Activated CD4-positive, CD25-positive, alpha-beta regulatory T cell (primary cell): ENCODE measurements at regions not wholly inside any gene's neighbourhood (a gene's known extent, or its start where the extent isn't known, plus 50 kb on each side); places are given as distances from the start of the nearest gene placed in this dataset.
A peak's percentile ranks its signal among the peaks of the same experiment; 100 is the strongest.

ENCODE experiments used
- DNase-seq, 4 experiments: peaks; one replicate each; lab custom pipeline; 2025; lab: John Stamatoyannopoulos, UW

DNA sequence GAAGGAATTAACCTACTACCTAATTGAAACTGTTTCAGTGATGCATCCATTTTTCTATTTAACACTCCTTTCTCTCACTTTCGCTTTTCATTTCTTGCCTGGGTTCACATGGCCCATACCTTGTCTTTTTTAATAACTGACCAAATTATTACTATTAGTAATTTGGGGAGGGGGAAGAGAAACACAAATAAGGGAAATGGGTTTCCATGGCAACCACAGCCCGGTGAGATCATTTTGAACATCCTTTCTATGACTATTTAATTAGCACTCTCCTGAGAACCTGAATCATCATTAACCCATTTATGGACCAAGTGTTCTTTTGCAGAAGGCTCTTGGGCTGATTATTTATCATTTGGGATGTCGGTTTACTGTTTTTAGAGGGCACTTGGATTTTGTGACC lies 628.2 kb upstream of the SALL1 start:
- no peak for DNase-seq

DNA sequence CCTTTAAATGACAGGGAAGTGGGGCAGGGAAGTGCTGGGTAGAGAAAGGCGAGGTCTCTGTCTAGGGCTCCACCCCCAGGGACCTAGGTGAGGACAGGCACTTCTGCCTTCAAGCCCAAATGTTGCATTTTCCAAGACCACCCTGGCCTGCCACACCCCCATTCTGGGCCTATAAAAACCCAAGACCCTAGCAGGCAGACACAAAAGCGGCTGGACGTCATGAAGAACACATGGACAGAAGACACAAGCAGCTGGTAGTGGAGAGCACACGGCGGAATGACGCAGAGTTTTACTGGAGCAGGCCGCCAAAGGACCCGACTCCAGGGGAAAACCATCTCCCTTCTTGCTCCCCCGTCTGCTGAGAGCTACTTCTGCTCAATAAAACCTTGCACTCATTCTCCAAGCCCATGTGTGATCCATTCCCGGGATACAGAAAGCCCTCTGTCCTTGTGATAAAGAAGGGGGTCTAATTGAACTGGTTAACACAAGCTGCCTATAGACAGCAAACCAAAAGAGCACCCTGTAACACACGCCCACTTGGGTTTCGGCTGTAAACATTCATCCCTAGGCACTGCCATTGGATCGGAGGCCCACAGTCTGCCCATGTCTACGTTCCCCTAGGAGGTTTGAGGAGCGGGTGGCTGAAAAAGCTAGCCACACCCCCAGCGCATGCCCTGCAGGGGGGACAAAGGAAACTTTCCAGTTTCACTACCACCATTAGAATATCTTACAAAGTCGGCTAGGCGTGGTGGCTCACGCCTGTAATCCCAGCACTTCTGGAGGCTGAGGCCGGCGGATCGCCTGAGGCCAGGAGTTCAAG lies 622.2 kb upstream of the SALL1 start:
- no peak for DNase-seq

DNA sequence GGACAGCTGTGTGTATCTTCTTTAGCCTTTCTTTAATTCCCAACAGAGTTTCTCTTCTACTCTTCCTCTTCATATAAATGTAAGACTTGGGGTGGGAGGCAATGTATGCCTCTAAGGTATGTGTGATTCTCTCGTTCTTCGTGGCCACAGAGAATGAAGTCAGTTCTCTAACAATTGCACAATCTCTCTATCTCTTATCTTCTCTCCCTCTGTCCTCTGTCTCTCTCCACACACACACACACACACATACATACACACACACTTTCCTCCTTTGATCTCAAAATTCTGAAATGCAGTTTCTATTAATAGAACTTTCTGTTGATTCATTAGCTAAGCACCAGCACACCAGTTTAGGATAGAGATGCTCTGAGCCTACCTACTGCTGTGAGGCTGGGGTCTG lies 615.7 kb upstream of the SALL1 start:
- no peak for DNase-seq

DNA sequence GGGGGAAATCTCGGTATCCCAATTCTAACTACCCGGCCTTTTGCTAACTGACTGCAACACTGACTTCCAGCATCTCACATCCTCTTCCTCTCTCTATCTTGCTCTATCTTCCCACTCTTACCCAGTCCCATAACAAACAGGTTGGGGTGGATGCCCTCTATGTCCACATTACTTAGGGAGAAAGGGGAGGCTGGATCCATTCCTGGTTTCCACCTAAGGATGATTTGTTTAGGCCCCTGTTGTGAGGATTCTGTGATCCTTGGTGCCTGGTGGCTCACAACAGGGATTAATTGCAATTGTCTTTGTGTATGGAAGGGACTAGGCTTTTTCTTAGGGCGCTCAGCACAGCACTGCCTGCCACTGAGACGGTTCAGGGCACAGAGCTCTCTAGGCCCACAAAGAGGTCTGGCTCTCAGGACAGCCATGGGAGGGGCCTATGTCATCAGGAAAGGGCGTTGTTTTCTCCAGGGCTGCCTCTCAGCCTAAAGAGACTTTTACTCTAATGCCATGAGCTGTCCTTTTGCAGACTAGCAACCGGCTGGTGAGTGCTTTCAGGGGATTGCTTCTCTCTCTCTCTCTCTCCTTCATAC lies 612.1 kb upstream of the SALL1 start:
- DNase-seq = no peak

DNA sequence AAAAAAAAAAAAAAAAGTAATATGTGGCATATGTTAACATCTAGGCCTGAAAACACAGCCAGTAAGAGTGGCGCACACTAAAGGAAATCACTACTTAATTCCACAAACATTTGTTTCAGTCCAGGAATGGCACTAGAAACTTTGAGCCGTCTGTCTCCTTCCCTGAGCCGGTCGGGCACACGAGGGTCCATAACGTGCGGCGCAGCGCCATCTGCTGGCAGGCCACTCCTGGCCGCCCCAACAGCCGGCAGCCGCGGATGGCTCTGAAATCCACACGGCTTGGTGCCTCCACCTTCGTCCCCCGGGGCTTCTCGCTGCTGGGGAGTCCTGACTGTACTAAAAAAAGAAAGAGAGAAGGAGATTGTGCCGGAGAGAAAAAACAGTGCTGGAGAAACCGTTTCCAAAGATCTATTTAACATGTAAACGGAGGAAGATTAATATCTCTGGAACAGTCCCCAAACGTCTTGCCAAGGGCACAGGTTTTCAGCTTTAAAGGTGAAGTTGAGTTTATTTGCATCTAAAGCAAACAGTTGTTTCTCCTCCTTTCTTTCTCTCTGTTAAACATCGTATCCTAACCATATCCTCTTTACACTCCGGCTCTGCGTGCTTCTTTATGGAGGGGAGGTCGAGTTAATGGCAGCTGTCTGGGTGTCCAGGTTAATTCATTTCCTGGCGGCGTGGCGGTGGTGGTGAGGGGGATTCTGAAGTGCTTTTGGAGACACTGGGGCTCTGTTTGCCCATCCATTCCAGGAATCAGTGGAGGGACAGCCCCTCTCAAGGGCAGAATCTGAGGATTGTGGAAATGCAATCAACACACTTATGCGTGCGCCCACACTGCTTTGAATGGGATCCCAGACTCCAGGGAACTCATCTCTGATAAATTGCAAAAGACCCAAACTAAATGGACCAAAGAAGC lies 611.3 kb upstream of the SALL1 start:
- peak in 1 of 4 experiments; percentile 3 for DNase-seq

DNA sequence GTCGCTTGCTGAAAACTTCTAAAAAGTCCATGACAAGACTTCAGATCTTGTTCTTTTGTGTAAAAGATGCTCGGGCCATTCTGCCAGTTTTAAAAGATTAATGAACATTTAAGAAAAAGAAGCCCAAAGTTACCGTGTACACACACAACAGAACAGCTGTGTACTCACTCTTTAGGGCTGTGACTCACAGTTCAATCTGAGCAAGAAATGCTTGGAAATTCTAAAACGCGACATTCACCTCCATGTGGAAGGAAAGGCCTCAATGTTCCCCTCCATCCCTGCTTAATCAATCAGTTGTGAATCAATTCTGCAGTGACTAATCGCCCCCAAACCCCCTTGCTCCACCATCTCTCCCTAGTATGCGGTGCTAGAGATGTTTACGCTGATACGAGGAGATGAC lies 609.9 kb upstream of the SALL1 start:
- DNase-seq = no peak

DNA sequence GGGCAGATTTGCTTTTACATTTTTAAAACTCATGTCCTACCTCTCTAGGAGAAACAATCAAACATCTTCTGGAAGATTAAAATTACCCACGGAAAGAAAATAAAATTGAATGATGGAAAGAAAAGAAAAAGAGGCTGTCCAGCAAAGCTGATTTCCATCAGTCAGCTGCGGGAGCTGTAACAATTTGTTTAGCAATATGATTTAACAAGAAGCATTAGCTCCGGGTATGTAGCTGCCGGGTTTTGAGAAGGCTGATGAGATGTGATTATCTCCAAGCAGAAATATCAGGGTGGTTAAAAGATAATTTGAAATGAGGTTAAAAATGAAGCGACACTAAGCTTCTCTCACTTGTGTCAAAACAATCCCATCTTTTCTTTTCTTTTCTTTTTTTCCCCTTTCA lies 608.9 kb upstream of the SALL1 start:
- no peak for DNase-seq

DNA sequence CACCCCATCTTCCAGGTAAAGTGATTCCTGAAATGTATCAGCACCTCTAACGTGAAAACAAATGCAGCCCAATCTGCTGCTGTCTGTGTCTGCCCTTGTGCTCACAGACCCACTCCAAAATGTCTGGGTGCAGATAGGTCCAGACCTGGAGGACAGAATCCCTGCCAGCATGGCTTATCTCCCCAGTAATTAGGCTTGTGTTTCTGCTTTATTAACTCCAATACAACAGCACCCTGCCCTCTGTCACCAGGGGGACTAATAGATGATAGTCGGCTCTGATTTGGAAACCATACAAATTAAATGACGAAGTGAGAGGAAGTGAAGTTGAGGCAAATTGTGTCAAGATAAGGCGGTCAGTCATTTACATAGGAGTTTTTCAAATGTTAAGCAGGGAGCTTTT lies 608.3 kb upstream of the SALL1 start:
- DNase-seq = no peak

DNA sequence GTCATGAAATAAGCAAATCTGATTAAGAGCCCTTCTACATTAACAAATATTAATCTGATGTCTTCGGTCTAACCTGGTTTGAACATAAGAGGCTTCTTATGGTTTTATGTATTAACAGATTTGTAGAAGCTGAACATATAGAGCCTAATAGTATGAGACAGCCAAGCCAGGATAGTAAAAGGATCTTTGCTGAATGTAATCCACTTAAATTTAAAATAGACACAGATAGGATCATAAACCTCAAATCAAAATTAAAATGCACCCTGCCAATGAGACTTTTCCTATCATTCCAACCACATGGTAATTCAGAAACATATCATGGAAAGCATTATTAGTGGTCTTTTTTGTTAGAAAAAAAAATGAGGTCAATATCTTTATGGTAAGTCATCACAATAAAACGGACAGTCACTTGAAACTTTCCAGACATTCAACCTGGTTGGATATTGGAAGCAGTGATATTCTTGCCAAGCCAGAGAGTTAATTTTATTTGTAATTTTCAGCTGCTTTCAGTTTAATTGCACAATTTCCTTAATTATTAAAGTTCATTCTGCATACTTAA lies 606.9 kb upstream of the SALL1 start:
- no peak for DNase-seq

DNA sequence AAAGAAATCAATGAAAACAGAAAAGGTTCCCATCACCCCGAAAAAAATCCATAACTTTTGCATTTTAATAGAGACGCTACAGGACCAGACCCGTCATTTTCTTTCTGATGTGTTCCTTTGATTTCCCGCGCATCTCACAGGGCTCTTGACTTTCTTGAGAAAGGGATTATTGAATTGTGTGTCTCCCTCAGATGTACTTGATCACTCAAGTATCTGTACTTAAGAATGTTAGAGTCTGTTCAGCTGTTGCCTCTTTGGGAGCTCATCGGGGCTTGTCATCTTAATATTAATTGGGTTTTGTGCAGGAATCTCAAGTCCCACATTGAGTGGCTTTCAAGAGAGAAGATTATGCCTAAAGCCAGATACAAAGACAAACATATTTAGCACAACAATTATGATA lies 606.4 kb upstream of the SALL1 start:
- DNase-seq = no peak

DNA sequence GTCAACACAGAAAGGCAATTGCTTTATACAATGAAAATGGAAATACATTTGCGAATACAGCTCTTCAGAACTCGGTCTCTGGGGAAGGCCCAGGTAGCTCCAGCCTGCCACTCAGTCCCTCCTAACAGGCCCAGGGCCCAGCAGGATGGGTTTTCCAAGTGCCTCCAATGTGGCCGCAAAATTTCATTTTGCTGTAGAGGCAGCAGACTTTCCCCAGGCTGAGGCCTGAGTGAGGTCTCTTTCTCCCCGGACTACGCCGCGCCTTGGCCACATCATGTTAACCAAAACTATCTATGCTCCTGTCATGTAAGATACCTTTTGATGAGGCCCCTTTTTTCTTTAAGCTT lies 606.0 kb upstream of the SALL1 start:
- no peak for DNase-seq

DNA sequence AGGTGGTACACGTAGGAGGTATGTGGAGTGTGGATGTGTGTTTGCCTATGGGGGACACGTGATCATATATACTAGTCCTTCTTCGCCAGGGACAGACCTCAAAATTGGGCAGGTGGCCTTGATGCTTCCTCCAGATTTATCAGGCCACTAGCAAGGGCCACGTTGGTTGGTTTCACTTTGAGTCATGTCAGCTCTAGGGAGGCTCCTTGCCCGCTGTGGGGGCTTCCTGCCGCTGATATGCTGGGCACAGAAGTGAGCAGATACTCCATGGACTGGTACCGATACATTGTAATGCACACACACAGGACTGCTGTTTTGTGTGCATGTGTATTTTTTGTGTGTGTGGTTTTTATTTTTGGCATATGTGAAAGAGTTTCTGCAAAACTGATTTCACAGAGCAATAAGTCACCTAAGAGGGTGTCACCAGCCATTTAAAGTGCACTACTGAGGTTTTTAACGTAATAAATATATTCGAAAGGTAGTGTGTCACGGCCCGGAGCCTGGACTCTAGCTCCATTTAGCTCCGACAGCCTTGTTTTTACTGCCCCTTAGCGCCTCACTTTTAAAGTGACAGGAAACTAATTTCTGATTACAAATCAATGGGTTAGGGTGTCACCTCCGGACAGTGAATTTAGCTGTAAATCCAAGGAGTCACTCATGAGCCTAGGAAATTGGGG lies 605.5 kb upstream of the SALL1 start:
- no peak for DNase-seq

DNA sequence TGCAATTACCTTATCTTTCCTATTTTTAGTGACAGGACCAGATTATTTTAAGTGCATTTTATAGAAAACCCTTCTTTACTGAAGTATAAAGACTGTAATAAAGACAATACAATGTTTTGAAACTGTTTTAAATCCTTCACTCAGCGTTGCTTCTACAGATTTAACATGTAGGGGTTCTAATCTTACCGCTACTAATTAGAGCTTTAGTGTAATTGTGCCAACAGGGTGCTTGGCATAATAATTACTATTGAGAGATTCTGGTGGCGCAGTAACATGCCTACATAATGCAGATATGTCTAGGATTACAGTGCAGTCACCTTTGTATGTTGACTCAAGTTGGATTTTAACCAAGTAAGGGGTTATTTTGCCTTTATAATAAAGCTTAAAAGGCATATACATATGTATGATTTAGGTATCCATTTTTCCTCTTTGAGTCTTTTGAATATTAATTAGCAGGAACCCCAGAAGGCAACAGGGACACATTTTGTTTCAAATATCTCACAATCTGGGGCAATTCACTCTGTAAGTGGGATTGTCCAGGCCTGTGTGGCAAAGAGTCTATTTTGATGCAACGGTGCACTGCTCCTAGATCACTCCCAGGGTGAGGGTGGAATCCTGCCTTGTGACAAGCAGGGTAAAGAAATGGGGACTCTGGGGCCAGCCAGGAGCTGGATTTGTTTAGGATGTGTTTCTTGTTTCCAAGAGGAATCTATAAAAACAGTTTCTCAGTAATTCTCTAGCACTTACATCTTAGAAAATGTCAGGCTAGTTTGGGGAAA lies 604.7 kb upstream of the SALL1 start:
- no peak for DNase-seq

DNA sequence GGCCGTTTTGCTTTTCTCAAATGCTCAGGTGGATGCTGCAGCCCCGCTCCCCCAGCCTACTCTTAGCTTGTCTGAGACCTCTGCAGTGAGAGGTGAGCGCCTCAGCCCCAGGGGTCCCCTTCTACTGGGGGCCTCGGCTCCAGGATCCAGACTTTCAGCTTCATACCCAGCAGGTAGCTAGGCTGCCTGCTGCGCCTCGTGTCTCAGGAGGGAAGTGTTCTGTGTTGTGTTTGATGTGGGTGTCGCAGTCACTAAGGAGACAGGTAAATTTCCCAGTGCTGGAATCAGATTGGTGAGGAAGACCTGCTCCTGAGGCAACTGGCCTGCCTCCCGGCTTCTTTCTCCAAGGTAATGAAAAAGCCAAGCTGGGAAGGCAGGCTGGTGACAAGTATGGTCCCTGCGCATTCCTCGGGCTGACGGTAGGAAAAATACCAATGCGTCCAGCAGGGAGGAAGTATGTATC lies 604.0 kb upstream of the SALL1 start:
- DNase-seq = no peak

DNA sequence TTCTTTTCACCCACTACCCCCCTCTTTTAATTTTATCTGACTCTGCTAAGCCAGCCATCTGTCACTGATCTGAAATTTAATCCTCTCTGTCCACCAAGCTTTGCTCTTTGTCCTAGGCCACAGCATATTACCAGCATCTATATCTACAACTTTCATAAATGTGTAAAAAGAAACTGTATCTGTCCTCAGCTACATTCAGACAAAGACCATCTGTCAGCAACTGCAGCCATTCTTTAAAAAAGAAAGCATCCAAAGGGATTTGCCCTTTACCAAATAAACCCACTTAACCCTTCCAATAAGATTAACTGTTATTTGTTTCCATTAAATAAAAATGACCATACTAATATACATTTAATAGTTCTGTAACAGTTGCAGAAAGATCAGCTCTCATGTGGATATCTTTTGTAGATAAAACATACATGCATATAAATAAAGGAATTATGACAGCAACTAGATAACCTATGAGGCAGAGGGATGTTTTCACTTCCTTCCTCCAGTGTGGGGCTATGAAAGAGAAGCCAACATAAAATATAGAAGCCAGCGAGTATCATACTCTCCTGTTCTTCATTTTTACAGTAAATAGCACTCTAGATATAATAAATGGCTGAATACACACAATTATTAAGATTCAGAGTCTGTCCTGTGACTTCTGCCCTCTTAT lies 602.5 kb upstream of the SALL1 start:
- DNase-seq = no peak

DNA sequence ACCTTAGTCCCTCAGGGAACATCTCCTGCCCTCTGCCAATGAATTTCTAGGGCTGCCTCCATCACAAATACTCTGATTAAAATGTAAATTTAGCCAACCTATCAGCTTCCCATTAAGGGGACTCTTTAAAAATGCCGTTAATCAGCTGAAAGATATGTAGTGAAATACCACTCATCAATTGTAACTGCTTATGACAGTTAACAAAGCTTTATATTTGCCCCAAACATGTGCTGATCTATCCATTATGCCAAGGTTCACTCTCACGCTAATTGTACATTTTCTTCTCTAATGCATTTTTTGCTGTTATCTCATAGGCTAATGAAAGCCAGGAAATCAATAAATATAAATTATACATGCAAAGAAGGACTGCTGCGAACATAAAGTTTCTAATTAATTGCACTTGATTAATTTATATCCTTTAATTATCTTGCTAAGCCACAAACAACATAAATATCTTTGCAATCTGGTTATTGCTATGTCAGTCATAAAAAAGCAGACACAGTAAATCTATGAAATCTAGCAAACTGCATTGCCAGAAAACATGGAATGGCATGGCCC lies 601.4 kb upstream of the SALL1 start:
- DNase-seq = no peak

DNA sequence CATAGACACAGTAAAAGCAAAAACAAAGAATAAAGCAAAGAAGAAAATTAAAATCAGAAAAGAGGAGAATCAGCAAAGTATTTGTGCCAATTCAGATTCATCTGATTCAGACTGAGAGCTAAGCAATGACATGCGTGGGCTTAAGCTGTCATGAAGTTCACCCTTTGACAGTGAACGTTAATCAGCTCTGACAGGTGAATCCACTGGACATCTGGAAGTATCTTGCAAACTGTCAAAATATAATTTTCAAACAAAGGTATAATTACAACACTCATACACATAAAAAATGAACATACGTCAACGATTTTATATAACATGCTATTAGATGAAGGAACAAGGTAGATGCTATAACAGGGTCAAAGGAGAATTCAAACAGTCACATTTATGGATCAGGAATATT lies 596.3 kb upstream of the SALL1 start:
- DNase-seq = no peak

DNA sequence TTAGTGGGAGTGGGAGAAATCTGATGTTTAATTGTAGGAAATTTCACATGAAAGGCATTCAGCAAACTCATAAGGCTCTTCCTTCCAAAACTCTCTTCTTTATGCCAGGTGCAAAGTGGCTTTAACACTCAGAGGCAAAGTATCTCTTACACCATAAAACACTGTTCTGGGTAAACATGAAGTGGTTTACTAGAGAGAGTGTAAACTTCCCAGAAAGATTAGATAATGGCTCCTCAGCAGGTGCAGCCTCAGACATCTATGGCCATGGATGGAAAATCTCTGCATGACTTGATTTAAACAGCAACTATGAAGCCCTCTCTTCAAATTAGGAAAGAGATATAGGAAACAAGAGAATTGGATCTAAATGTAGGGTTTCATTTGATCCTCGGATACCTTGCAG lies 583.1 kb upstream of the SALL1 start:
- no peak for DNase-seq

DNA sequence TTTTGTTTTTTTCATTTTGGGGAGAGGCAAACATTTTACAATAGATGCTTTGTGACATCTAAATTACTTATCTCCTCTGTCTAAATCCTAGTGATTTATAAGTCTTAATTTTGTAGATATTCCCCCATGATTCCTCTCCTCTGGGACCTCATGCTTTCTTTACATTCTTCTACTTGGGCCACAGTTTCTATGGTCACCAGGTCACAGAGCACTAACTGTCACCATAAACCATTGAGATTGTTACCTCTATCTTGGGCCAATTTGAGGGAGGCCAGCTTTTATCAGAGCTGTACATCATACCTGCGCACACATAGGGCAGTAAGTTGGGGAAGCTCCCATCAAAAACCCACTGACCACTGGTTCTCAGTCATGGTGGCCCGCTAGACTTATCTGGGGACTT lies 582.1 kb upstream of the SALL1 start:
- no peak for DNase-seq

DNA sequence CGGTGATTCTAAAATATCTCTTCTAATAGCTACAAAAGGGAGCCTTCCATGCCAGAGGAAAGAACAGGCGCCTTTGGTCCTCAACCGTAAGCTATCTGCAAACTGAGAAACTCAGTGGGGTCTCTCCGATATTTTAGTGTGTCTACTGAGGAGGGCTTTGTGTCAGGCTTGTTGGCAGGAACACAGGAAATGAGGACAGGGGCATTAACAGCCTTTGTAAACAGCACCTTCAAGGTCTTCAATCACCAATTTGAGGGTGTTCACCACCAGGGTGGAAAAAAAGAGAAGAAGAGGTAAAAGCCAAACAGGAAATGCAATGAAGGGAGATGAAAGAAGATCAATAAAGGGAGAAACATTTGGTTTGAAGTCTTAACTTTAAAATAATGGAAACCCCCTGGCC lies 580.1 kb upstream of the SALL1 start:
- DNase-seq = no peak
